H9 (cell line): ENCODE measurements at regions not wholly inside any gene's neighbourhood (a gene's known extent, or its start where the extent isn't known, plus 50 kb on each side); places are given as distances from the start of the nearest gene placed in this dataset.

ENCODE experiments used
- DNase-seq: peaks from one replicate; pipeline ENCODE4 v3.0.0-alpha.2; 2017
- H2AFZ ChIP-seq: one replicate; pipeline ENCODE4 v1.6.1; 2013; ENCODE audit warnings: mild to moderate bottlenecking, low read length, control low read depth, moderate library complexity
- H2AK5ac ChIP-seq: 2 replicates; pipeline ENCODE4 v1.6.1; 2013; ENCODE audit warnings: low read length, control low read depth, mixed read lengths; ENCODE audit not compliant: insufficient read length
- H2BK120ac ChIP-seq: one replicate; pipeline ENCODE4 v1.6.1; 2013; ENCODE audit warnings: low read depth, mild to moderate bottlenecking, low read length, control low read depth, inconsistent platforms; ENCODE audit not compliant: poor library complexity, severe bottlenecking
- H2BK12ac ChIP-seq: 2 replicates; pipeline ENCODE4 v1.6.1; 2013; ENCODE audit warnings: low read length, control low read depth, mixed read lengths, low read depth; ENCODE audit not compliant: insufficient read length
- H2BK15ac ChIP-seq: 2 replicates; pipeline ENCODE4 v1.6.1; 2013; ENCODE audit warnings: low read depth, low read length, control low read depth
- H2BK20ac ChIP-seq: one replicate; pipeline ENCODE4 v1.6.1; 2013; ENCODE audit warnings: low read depth, mild to moderate bottlenecking, low read length, control low read depth, inconsistent platforms; ENCODE audit not compliant: poor library complexity, severe bottlenecking
- H2BK5ac ChIP-seq: 2 replicates; pipeline ENCODE4 v1.6.1; 2013; ENCODE audit warnings: low read length, control low read depth, mixed read lengths; ENCODE audit not compliant: insufficient read length
- H3K14ac ChIP-seq: 2 replicates; pipeline ENCODE4 v1.6.1; 2013; ENCODE audit warnings: low read length, control low read depth; ENCODE audit not compliant: insufficient read depth
- H3K18ac ChIP-seq: 2 replicates; pipeline ENCODE4 v1.6.1; 2013; ENCODE audit warnings: low read depth, mild to moderate bottlenecking, mixed read lengths, low read length, control low read depth; ENCODE audit not compliant: insufficient read length
- H3K23ac ChIP-seq: 2 replicates; pipeline ENCODE4 v1.6.1; 2013; ENCODE audit warnings: low read length, control low read depth, mixed read lengths, low read depth; ENCODE audit not compliant: insufficient read length
- H3K23me2 ChIP-seq: 2 replicates; pipeline ENCODE4 v1.6.1; 2013; ENCODE audit warnings: low read depth, mild to moderate bottlenecking, mixed read lengths, low read length, control low read depth; ENCODE audit not compliant: insufficient read length, poor library complexity, severe bottlenecking
- H3K27ac ChIP-seq: 2 replicates; pipeline ENCODE4 v1.5.1; 2013; ENCODE audit warnings: low read length, control low read depth, mixed read lengths, low read depth; ENCODE audit not compliant: insufficient read length
- H3K27me3 ChIP-seq: 2 replicates; pipeline ENCODE4 v1.6.1; 2013; ENCODE audit warnings: low read length, control low read depth, inconsistent platforms; ENCODE audit not compliant: insufficient read depth
- H3K4ac ChIP-seq: 2 replicates; pipeline ENCODE4 v1.6.1; 2013; ENCODE audit warnings: low read depth, mild to moderate bottlenecking, control low read depth, inconsistent platforms, low read length, moderate library complexity
- H3K4me1 ChIP-seq: 2 replicates; pipeline ENCODE4 v1.6.1; 2013; ENCODE audit warnings: low read length, control low read depth, inconsistent platforms; ENCODE audit not compliant: insufficient read depth
- H3K4me2 ChIP-seq: 2 replicates; pipeline ENCODE4 v1.6.1; 2013; ENCODE audit warnings: low read length, control low read depth, mixed read lengths; ENCODE audit not compliant: insufficient read length, insufficient read depth
- H3K56ac ChIP-seq: 2 replicates; pipeline ENCODE4 v1.6.1; 2013; ENCODE audit warnings: low read depth, mild to moderate bottlenecking, mixed read lengths, low read length, control low read depth; ENCODE audit not compliant: insufficient read length
- H3K79me1 ChIP-seq: 2 replicates; pipeline ENCODE4 v1.6.1; 2013; ENCODE audit warnings: low read depth, mild to moderate bottlenecking, moderate library complexity, low read length, control low read depth, inconsistent platforms; ENCODE audit not compliant: insufficient read depth, poor library complexity, severe bottlenecking
- H3K79me2 ChIP-seq: 2 replicates; pipeline ENCODE4 v1.6.1; 2013; ENCODE audit warnings: low read length, control low read depth, inconsistent platforms; ENCODE audit not compliant: insufficient read depth
- H3K9ac ChIP-seq: 2 replicates; pipeline ENCODE4 v1.6.1; 2013; ENCODE audit warnings: low read length, control low read depth, mixed read lengths; ENCODE audit not compliant: insufficient read length; ENCODE audit errors: extremely low read depth
- H3K9me3 ChIP-seq: one replicate; pipeline ENCODE4 v1.6.1; 2013; ENCODE audit warnings: low read depth, low read length, inconsistent platforms; ENCODE audit not compliant: control insufficient read depth
- H3T11ph ChIP-seq: one replicate; pipeline ENCODE4 v1.6.1; 2013; ENCODE audit warnings: mild to moderate bottlenecking, low read length, control low read depth, inconsistent platforms
- H4K20me1 ChIP-seq: one replicate; pipeline ENCODE4 v1.6.1; 2013; ENCODE audit not compliant: control insufficient read depth, insufficient read length, insufficient read depth
- H4K5ac ChIP-seq: 2 replicates; pipeline ENCODE4 v1.6.1; 2013; ENCODE audit warnings: low read depth, mild to moderate bottlenecking, mixed read lengths, low read length, control low read depth; ENCODE audit not compliant: insufficient read length
- H4K8ac ChIP-seq: replicated peaks from 2 replicates; pipeline ENCODE4 v1.6.1; 2013; ENCODE audit warnings: low read length, control low read depth, mixed read lengths, low read depth; ENCODE audit not compliant: insufficient read length
- H4K91ac ChIP-seq: 2 replicates; pipeline ENCODE4 v1.6.1; 2013; ENCODE audit warnings: low read depth, mild to moderate bottlenecking, moderate library complexity, mixed read lengths, low read length, control low read depth; ENCODE audit not compliant: insufficient read length
- H3K27ac Mint-ChIP-seq, 3 experiments: 2 replicates in 2 of 3; 3 replicates in 1 of 3; pipeline ENCODE4 v1.8.0; 2020 to 2021; ENCODE audit warnings: mixed read lengths in 3 of 3, mild to moderate bottlenecking in 1 of 3, moderate library complexity in 1 of 3
- H3K27me3 Mint-ChIP-seq: 2 replicates; pipeline ENCODE4 v1.8.0; 2021; ENCODE audit warnings: low read depth, mild to moderate bottlenecking, moderate library complexity, mixed read lengths
- H3K36me3 Mint-ChIP-seq, 3 experiments: 2 replicates in 2 of 3; 3 replicates in 1 of 3; pipeline ENCODE4 v1.8.0; 2020 to 2021; ENCODE audit warnings: low read depth in 3 of 3, mixed read lengths in 3 of 3; ENCODE audit not compliant: insufficient read depth in 1 of 3
- H3K4me1 Mint-ChIP-seq, 2 experiments: 2 replicates each; pipeline ENCODE4 v1.8.0; 2020; ENCODE audit warnings: mixed read lengths in 2 of 2
- H3K4me3 Mint-ChIP-seq, 2 experiments: 2 replicates in 1 of 2; 3 replicates in 1 of 2; pipeline ENCODE4 v1.8.0; 2020 to 2021; ENCODE audit warnings: mild to moderate bottlenecking in 2 of 2, mixed read lengths in 2 of 2, moderate library complexity in 1 of 2
- H3K9me3 Mint-ChIP-seq, 2 experiments: 2 replicates in 1 of 2; 3 replicates in 1 of 2; pipeline ENCODE4 v1.8.0; 2020; ENCODE audit warnings: mild to moderate bottlenecking in 2 of 2, mixed read lengths in 2 of 2, moderate library complexity in 1 of 2
- CTCF ChIP-seq: fragments of 200-600 bp; sonication (generic); conservative IDR thresholded peaks from 3 replicates; pipeline ENCODE4 v1.8.0; 2021; ENCODE audit warnings: antibody characterized with exemption, mild to moderate bottlenecking
- WGBS: extraction: QIAGEN DNeasy Blood & Tissue Kit; methylation state at CpG from one replicate; pipeline ENCODE4 v1.1.7; 2013; ENCODE audit warnings: missing lambda C conversion rate, low lambda C conversion rate, mixed read lengths; ENCODE audit not compliant: insufficient read length; ENCODE audit errors: extremely low coverage; 5-methylcytosine and 5-hydroxymethylcytosine counted together

- Mint-ChIP-seq H3K4me1 (peaks cover 37% of the 10 kb centered on the region in 2 experiments), H3K27ac (peak overlapping the region in 1 of 3 experiments; percentile 16; a peak in 1 of 7 replicates), H3K27me3 (peaks cover 62% of the 10 kb centered on the region), H3K9me3 (peaks cover 9 to 12% of the 10 kb centered on the region in 2 experiments), H3K4me3 (no peak overlapping the region; a peak in 1 of 5 replicates), H3K36me3 (peaks cover 8 to 13% (median 9%) of the 10 kb centered on the region in 3 experiments)
- no peak overlapping the region for H3K23ac ChIP-seq
- H3K23me2 ChIP-seq = peaks cover 5% of the 10 kb centered on the region
- no peak overlapping the region for H2AFZ ChIP-seq
- H3K79me1 ChIP-seq = no peaks in the 10 kb centered on the region
- no peak for TF ChIP-seq CTCF
- H2BK5ac ChIP-seq = no peak overlapping the region
- H3K14ac ChIP-seq = no peak overlapping the region
- no peak overlapping the region for H3K18ac ChIP-seq
- no peaks in the 10 kb centered on the region for H3K79me2 ChIP-seq
- no peak overlapping the region for H4K91ac ChIP-seq
- no peaks in the 10 kb centered on the region for H3K27me3 ChIP-seq
- H3K56ac ChIP-seq = no peak overlapping the region
- H3T11ph ChIP-seq = no peak overlapping the region
- H4K20me1 ChIP-seq = no peaks in the 10 kb centered on the region
- H3K9ac ChIP-seq = no peak overlapping the region
- no peak overlapping the region for H2AK5ac ChIP-seq
- H4K8ac ChIP-seq = no peak overlapping the region
- no peak overlapping the region for H3K4me2 ChIP-seq
- no CpG with 5 or more reads among the region's 12 CpGs for whole genome bisulfite sequencing
- no peaks in the 10 kb centered on the region for H3K9me3 ChIP-seq
- H2BK12ac ChIP-seq = no peak overlapping the region
- no peak overlapping the region for H3K4ac ChIP-seq
- H2BK20ac ChIP-seq = no peak overlapping the region
- no peak overlapping the region for H3K27ac ChIP-seq
- DNase-seq = peak; percentile 54
- H2BK120ac ChIP-seq = no peak overlapping the region
- H2BK15ac ChIP-seq = no peak overlapping the region
- H3K4me1 ChIP-seq = peaks cover 3% of the 10 kb centered on the region; the same call in 1 of the 2 replicates
- no peak overlapping the region for H4K5ac ChIP-seq
Measured at GRCh38 chr6:167676666-167677421, 149.9 kb upstream of the AFDN start.
